A673 (cell line): ENCODE measurements at regions not wholly inside any gene's neighbourhood (a gene's known extent, or its start where the extent isn't known, plus 50 kb on each side); places are given as distances from the start of the nearest gene placed in this dataset.

ENCODE experiments used
- BruUV-seq: library from RNA; stranded (reverse); fragments of 400-500 nt; replicated peaks from 2 replicates; lab custom pipeline; 2021; lab: Mats Ljungman, UMichigan
- CTCF ChIA-PET: fragments of 300-600 bp; sonication (Branson Sonifier 250); formaldehyde crosslinking; loops from one replicate; lab custom pipeline; 2022; ENCODE audit warnings: antibody characterized with exemption; lab: Charles Lee
- POLR2A ChIA-PET: fragments of 300-600 bp; sonication (Branson Sonifier 250); formaldehyde crosslinking; loops from one replicate; lab custom pipeline; 2022; ENCODE audit warnings: antibody characterized with exemption; ENCODE audit not compliant: low non-redundant PET; lab: Charles Lee
- DNase-seq: peaks from one replicate; pipeline ENCODE4 v3.0.0-alpha.2; 2015; ENCODE audit warnings: low spot score
- H3K27ac ChIP-seq: fragments of 200-600 bp; sonication (generic); 2 replicates; pipeline ENCODE4 v1.5.1; 2016; ENCODE audit warnings: mixed run types, low read depth, mild to moderate bottlenecking, mixed read lengths, antibody characterized with exemption, low read length; ENCODE audit not compliant: poor library complexity, severe bottlenecking
- H3K27me3 ChIP-seq: fragments of 200-600 bp; sonication (generic); replicated peaks from 2 replicates; pipeline ENCODE4 v1.6.1; 2017; ENCODE audit warnings: mixed run types, low read depth, mild to moderate bottlenecking, mixed read lengths, antibody characterized with exemption, low read length; ENCODE audit not compliant: insufficient read depth, poor library complexity
- H3K36me3 ChIP-seq: fragments of 200-600 bp; sonication (generic); 2 replicates; pipeline ENCODE4 v1.6.1; 2016; ENCODE audit warnings: mixed run types, mild to moderate bottlenecking, mixed read lengths, antibody characterized with exemption, low read length; ENCODE audit not compliant: insufficient read depth, poor library complexity, severe bottlenecking
- H3K4me1 ChIP-seq: fragments of 200-600 bp; sonication (generic); 2 replicates; pipeline ENCODE4 v1.6.1; 2017; ENCODE audit warnings: mixed run types, mild to moderate bottlenecking, mixed read lengths, antibody characterized with exemption, low read length; ENCODE audit not compliant: insufficient read depth, poor library complexity, severe bottlenecking
- H3K4me3 ChIP-seq: fragments of 200-600 bp; sonication (generic); 2 replicates; pipeline ENCODE4 v1.5.1; 2016; ENCODE audit warnings: low read depth, mixed run types, mild to moderate bottlenecking, mixed read lengths, low read length; ENCODE audit not compliant: poor library complexity, severe bottlenecking
- H3K9me3 ChIP-seq: fragments of 200-600 bp; sonication (generic); 2 replicates; pipeline ENCODE4 v1.6.1; 2016; ENCODE audit warnings: mixed run types, low read depth, mild to moderate bottlenecking, mixed read lengths, antibody characterized with exemption, low read length; ENCODE audit not compliant: poor library complexity, severe bottlenecking
- CTCF ChIP-seq: fragments of 300-800, 200-600 bp; sonication (generic); conservative IDR thresholded peaks from 2 replicates; pipeline ENCODE4 v1.5.1; 2017; ENCODE audit warnings: low read depth, mild to moderate bottlenecking, antibody characterized with exemption, low read length, moderate library complexity, mixed read lengths
- EZH2 ChIP-seq: fragments of 200-600 bp; sonication (generic); IDR thresholded peaks from 2 replicates; pipeline ENCODE4 v1.6.1; 2017; ENCODE audit warnings: borderline replicate concordance, low read depth, mild to moderate bottlenecking, mixed read lengths, antibody characterized with exemption, low read length; ENCODE audit not compliant: poor library complexity, severe bottlenecking
- intact Hi-C: fragments of 100-400 bp; cut with micrococcal nuclease; formaldehyde crosslinking; loops from one replicate; pipeline ENCODE4 v1.10.0; 2022; ENCODE audit not compliant: unreplicated experiment

GRCh38 chr2:224109751-224110150, 70.7 kb upstream of the SERPINE2 start:
- H3K9me3 ChIP-seq, result no peaks in the 10 kb centered on the region
- H3K4me1 ChIP-seq, result no peaks in the 10 kb centered on the region
- BruUV-seq, result no TSS peak
- H3K27ac ChIP-seq, result no peak overlapping the region
- H3K36me3 ChIP-seq, result no peaks in the 10 kb centered on the region
- CTCF ChIA-PET, result no interaction called here
- H3K4me3 ChIP-seq, result no peak overlapping the region
- POLR2A ChIA-PET, result no interaction called here
- no peaks in the 10 kb centered on the region for H3K27me3 ChIP-seq
- intact Hi-C loops, result no loop called here
- no peak for DNase-seq
- TF ChIP-seq CTCF (no peak), EZH2 (no peak)

GRCh38 chr2:224106794-224107193, 67.7 kb upstream of the SERPINE2 start:
- ChIA-PET POLR2A (no interaction called here), CTCF (no interaction called here)
- no peak for DNase-seq
- no TSS peak for BruUV-seq
- Histone ChIP-seq H3K4me3 (no peak overlapping the region), H3K36me3 (no peaks in the 10 kb centered on the region), H3K9me3 (no peaks in the 10 kb centered on the region), H3K4me1 (peaks cover 14% of the 10 kb centered on the region), H3K27me3 (no peaks in the 10 kb centered on the region), H3K27ac (no peak overlapping the region)
- no peak for TF ChIP-seq CTCF
- no peak for TF ChIP-seq EZH2
- intact Hi-C loops, result no loop called here

- POLR2A ChIA-PET, result interaction anchor here (0.5 kb wide), 1 partner anchor 62 kb away, joined by 8 read pairs; no protein-coding TSS in a partner anchor
- intact Hi-C loops, result loop anchor here (5.0 kb wide), 1 partner anchor 63 kb away; no protein-coding TSS in a partner anchor
- CTCF ChIA-PET, result no interaction called here
- Histone ChIP-seq H3K4me1 (peaks cover 34% of the 10 kb centered on the region), H3K27ac (no peak overlapping the region), H3K36me3 (no peaks in the 10 kb centered on the region), H3K27me3 (no peaks in the 10 kb centered on the region), H3K4me3 (no peak overlapping the region), H3K9me3 (no peaks in the 10 kb centered on the region)
- DNase-seq, result no peak
- TF ChIP-seq EZH2 (no peak), CTCF (no peak)
- BruUV-seq, result no TSS peak
Measured at GRCh38 chr2:224104668-224105386, 65.7 kb upstream of the SERPINE2 start.
